ENCODE measurements at regions not wholly inside any gene's neighbourhood (a gene's known extent, or its start where the extent isn't known, plus 50 kb on each side); places are given as distances from the start of the nearest gene placed in this dataset.

- TF ChIP-seq POLR2AphosphoS5 (IDR thresholded peaks at IDR 0.05; ENCODE audit: low read depth, low read length) (no peak), RFX5 (IDR thresholded peaks at IDR 0.05; ENCODE audit: low read length) (no peak), CTCF (IDR thresholded peaks at IDR 0.05) (no peak), NRF1 (IDR thresholded peaks at IDR 0.05; ENCODE audit: low read depth, low read length) (no peak)
Measured at GRCh38 chr4:185992585-185992984, 76.4 kb upstream of the TLR3 start.
